NB4 (cell line): ENCODE measurements at regions not wholly inside any gene's neighbourhood (a gene's known extent, or its start where the extent isn't known, plus 50 kb on each side); places are given as distances from the start of the nearest gene placed in this dataset.

Experiments used
- DNase-seq: peaks from one replicate; pipeline ENCODE4 v3.0.0; 2010; ENCODE audit warnings: low read depth
- H3K4me3 ChIP-seq: one replicate; pipeline ENCODE4 v1.5.1; 2011; ENCODE audit warnings: mild to moderate bottlenecking, low read depth, low read length, moderate library complexity
- MYC ChIP-seq: IDR thresholded peaks from 2 replicates; pipeline ENCODE4 v1.6.1; 2011; ENCODE audit warnings: low read depth, low read length
- POLR2A ChIP-seq: IDR thresholded peaks from 2 replicates; pipeline ENCODE4 v1.6.1; 2011; ENCODE audit warnings: mild to moderate bottlenecking; ENCODE audit not compliant: insufficient read length; ENCODE audit errors: extremely low read depth
- TF ChIP-seq, protein P1 (sequence below): IDR thresholded peaks from 2 replicates; pipeline ENCODE4 v1.6.1; 2011; ENCODE audit warnings: low read depth, low read length
- TF ChIP-seq, protein P2 (sequence below): IDR thresholded peaks from one replicate; pipeline ENCODE4 v1.5.1; 2012; ENCODE audit warnings: low read depth, low read length

DNA sequence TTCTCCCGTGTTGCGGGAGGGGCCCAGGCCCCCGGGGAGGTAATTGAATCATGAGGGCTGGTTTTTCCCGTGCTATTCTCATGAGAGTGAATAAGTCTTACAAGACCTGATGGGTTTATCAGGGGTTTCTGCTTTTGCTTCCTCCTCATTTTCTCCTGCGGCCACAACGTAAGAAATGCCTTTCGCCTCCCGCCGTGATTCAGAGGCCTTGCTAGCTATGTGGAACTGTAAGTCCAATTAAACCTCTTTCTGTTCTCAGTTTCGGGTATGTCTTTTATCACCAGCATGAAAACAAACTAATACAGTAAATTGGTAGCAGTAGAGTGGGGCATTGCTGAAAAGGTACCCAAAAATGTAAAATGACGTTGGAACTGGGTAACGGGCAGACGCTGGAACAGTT lies 1035.1 kb downstream of the DTWD2 start:
- no peak for TF ChIP-seq POLR2A
- DNase-seq: no peak
- H3K4me3 ChIP-seq: no peak overlapping the region

GRCh38 chr5:117947836-117948235 lies 1040.5 kb downstream of the DTWD2 start:
- H3K4me3 ChIP-seq: no peak overlapping the region
- no peak for DNase-seq
- TF ChIP-seq, protein P1, sequence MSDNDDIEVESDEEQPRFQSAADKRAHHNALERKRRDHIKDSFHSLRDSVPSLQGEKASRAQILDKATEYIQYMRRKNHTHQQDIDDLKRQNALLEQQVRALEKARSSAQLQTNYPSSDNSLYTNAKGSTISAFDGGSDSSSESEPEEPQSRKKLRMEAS: no peak
- no peak for TF ChIP-seq POLR2A
- TF ChIP-seq MYC: no peak
- TF ChIP-seq, protein P2, sequence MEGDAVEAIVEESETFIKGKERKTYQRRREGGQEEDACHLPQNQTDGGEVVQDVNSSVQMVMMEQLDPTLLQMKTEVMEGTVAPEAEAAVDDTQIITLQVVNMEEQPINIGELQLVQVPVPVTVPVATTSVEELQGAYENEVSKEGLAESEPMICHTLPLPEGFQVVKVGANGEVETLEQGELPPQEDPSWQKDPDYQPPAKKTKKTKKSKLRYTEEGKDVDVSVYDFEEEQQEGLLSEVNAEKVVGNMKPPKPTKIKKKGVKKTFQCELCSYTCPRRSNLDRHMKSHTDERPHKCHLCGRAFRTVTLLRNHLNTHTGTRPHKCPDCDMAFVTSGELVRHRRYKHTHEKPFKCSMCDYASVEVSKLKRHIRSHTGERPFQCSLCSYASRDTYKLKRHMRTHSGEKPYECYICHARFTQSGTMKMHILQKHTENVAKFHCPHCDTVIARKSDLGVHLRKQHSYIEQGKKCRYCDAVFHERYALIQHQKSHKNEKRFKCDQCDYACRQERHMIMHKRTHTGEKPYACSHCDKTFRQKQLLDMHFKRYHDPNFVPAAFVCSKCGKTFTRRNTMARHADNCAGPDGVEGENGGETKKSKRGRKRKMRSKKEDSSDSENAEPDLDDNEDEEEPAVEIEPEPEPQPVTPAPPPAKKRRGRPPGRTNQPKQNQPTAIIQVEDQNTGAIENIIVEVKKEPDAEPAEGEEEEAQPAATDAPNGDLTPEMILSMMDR: no peak

GRCh38 chr5:117947121-117947520 lies 1041.2 kb downstream of the DTWD2 start:
- H3K4me3 ChIP-seq: no peak overlapping the region
- no peak for DNase-seq

DNA sequence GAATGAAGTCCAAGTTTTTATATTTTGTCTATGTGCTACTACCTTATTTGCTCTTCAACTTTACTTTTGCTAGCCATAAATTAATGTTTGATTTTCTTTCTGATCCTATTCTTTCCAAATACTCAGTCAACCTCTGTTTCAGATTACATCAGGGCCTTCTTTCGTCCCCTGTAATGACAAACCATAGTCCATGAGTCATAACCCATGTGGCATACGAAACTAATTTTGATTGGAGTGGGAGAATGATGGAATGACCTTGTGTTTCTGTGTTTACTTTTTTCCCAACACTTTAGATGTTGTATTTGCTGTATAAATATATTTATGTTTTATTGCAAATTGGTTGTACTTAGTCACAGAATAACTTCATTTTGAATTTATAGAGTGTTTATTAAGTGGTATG lies 1043.1 kb downstream of the DTWD2 start:
- no peak overlapping the region for H3K4me3 ChIP-seq
- no peak for DNase-seq
- TF ChIP-seq, protein P1: no peak
- TF ChIP-seq POLR2A: no peak
- no peak for TF ChIP-seq MYC
- TF ChIP-seq, protein P2: no peak

More at GRCh38 chr5:117947121-117947520, 1041.2 kb downstream of the DTWD2 start:
- TF ChIP-seq POLR2A (no peak), MYC (no peak)
- TF ChIP-seq, protein P2: no peak
- TF ChIP-seq, protein P1: no peak

- TF ChIP-seq, protein P2: no peak
- TF ChIP-seq MYC (no peak), POLR2A (no peak)
- TF ChIP-seq, protein P1: no peak
- no peak overlapping the region for H3K4me3 ChIP-seq
- DNase-seq: peak; percentile 1
Measured at GRCh38 chr5:117943541-117943940, 1044.8 kb downstream of the DTWD2 start.

GRCh38 chr5:117942861-117943519 lies 1045.4 kb downstream of the DTWD2 start:
- DNase-seq: no peak
- TF ChIP-seq, protein P1: no peak
- TF ChIP-seq POLR2A: no peak
- TF ChIP-seq, protein P2: no peak
- TF ChIP-seq MYC: no peak
- no peak overlapping the region for H3K4me3 ChIP-seq
